EL (cell line): ENCODE measurements at regions not wholly inside any gene's neighbourhood (a gene's known extent, or its start where the extent isn't known, plus 50 kb on each side); places are given as distances from the start of the nearest gene placed in this dataset.
"Not testable (repeated sequence)": the region's sequence is repeated elsewhere in the genome, so short reads cannot be mapped to it uniquely, and the experiment has no call there.

Source experiments
- DNase-seq: peaks from one replicate; pipeline ENCODE4 v3.0.0-alpha.2; 2016

DNA sequence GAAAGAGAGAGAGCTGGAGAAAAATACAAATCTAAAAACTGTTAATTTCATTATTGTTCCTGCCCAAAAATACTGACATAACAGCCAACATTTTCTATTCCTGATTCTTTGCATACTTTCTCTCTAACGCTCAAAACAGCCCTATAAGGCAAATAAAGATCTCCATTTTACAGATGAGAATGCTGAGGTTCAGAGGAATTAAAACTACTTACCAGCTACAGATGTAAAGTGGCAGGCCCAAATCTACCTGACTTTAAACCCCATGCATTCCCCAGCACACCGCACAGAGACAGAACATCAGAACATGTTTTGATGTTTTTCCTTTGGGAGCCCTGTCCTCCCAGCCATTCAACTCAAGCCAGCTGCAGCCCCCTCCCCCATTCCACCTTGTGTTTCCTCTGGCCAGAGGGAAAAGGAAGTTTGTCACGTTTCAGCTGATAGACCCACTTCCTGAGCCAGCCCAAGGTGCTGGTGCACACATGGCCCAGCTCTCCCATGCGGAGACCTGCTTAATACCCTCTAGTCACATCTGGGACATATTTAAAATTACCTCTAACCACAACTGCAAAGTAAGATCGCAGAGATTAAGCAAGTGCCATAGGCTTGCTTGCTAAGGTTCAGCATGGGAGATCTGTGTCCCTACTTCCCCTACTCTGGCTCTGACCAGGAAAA lies 133.1 kb upstream of the NFIA start:
- DNase-seq: no peak

DNA sequence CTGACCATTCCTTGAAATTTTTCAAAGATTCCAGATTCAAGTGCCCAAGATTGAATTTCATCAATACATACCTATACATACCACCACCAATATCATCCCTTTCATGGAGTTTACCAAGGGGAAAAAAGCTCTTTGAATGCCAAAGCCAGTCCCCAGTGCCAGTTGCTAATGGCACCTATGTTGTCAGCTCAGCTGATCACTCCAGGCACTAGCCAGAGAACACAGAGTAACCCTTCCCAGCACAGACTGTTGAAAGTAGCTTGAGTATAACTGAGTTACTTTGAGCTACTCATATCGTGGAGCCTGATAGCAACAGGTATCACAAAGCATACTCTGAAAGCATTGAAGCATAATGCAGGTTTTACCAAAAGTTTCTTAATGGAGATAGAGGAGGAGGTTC lies 133.9 kb upstream of the NFIA start:
- no peak for DNase-seq

DNA sequence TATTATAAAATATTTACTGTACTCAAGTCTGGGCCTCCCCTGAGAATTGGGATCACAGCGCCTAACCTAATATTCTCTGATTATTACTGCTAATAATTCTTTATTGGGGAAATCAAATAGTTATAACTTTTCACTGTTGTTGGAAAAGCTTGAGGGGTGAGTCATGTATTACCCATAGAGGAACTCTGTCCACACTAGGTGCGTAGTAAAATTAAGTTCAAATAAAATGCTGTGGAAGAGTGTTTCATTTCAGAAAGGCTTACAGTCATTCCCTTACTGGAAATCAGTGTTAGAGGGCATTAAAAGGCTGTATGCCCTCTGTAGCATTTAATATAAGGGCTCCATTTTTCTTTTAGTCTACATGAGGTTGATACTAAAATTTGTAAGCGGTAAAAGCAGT lies 135.0 kb upstream of the NFIA start:
- DNase-seq: no peak

DNA sequence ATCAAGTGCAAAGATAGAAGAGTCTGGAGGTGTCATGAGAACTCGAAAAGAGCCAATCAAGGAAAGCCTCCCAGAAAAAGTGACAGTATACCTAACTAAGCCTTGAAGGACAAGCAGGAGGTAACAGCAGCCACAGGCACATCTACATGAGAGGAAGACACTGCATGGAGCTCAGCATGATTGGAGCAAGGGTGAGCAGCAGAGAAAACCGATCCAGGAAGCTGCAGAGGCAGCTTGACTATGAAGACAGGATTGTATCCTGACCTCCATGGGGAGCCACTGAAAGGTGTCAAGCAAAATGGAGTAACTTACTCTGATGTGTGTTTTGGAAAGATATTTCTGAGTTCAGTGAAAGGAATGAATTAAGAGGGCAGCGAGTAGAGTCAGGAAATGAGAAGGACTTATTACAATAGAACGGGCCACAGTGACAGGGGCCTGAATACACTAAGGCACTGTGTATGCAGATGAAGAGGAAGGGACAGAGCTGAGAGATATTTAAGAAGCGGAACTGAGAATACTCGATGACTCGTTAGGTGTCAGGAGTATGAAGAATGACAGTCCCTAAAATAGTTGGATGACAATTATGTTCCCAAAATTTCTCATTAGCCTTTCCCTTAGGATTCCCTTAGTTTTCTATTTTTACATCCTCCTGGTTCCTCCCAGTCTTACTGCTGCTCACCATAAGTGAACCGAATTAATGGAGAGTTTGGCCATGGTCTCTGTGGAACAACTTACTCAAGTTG lies 139.3 kb upstream of the NFIA start:
- no peak for DNase-seq

DNA sequence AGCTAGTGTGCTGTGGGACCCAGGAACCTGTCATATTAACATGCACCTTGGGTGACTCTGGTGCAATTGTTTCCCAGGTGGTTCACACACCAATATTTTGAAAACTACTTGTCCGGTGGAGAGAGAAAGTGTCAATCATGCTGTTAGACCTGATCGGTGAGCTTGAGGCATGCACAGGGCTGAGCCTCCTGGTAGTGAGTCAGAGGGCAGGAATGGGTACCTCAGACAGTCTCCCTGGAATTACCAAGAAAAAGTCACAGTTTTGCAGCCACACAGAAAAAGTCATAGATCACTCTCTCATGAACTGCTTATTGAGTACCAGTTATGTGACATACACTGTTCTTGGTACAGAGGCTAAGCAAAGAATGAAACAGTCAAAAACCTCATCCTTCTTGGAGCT lies 140.1 kb upstream of the NFIA start:
- DNase-seq: no peak

DNA sequence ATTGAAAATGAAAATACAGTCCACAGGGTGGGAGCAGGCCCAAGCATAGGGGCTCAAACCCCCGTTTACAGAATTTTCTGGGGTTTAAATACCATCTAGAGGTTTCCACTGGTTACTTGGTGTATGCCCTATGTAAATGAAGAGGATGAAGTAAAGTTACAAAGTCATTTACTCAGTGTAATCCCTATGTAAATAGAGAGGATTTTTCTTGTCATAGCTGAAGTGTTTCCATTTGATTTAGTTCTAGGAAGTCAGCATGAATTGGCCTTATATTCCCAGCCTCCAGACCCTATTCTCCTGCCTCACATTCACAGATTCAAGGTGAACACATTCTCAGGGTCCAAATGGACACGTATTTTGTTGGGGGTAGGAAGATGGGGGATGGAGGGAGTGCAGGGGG lies 141.7 kb upstream of the NFIA start:
- DNase-seq: not testable (repeated sequence)

DNA sequence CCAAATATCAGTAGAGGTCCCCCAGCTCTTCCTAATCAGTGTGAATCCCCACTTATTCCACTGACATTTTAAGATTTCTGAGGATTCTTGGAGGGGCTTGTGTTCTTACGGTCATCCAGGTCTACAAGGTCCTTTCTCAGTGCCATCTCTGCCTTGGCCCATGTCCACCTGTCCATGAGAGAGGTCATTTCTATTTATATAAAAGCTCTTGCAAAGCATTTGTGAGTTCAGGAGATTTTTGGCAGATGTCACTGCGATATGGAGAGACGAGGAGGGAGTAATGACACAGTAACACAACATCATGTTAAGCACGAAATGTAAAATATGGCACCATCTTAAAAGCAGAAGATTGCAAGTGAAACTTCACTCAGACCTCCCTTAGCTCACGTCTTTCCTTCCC lies 144.6 kb upstream of the NFIA start:
- no peak for DNase-seq

DNA sequence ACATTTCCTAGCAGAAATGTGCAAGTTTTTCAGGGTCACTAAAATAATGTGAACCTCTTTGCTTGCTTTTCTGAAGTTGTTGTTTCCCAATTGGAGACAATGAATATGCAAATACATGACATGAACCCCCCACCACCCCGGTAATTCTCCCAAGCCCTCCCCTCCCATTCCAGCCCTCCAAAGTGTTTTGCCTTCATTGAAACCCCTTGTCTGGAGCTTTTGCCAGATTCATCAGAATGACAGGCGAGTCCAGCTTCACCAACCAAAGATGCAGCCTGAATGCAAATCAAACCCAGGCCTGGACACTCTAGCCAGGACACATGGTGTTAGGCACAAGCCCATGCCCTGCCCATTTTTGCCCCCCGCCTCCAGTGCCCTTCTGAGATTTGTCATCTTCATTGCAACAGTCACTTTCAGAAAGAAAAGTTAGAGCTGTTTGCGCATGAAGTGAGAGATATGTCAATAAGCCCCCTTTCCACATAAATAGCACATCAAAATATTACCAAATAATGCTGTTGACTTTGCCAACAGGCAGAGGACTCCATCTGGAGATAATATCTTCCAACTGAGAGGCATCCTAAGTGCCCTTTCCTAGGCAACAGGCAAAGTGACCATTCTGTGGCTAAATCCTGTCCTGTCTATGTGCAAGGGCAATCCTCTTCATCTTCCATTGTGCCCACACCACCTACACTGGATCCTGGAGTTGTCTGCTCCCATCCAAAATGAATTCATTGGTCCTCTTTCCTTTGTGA lies 145.6 kb upstream of the NFIA start:
- DNase-seq: no peak

DNA sequence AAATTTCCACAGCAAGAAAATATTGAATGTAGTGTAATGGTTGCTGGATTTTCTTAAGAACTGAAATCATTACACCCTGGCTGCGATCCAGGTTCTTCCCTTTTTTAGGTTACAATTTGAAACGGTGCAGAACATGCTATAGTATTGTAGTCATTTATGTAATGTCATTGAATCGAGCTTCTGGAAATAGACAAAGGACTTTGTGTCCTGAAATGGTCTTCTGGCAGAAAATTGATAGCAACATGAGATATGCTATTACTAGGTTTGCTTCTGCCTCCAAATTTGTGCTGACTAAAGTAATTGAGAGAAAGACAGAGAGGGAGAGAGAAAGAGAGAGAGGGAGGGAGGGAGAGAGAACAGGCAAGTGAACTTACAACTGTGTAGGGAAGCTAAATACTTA lies 146.2 kb upstream of the NFIA start:
- DNase-seq: no peak

DNA sequence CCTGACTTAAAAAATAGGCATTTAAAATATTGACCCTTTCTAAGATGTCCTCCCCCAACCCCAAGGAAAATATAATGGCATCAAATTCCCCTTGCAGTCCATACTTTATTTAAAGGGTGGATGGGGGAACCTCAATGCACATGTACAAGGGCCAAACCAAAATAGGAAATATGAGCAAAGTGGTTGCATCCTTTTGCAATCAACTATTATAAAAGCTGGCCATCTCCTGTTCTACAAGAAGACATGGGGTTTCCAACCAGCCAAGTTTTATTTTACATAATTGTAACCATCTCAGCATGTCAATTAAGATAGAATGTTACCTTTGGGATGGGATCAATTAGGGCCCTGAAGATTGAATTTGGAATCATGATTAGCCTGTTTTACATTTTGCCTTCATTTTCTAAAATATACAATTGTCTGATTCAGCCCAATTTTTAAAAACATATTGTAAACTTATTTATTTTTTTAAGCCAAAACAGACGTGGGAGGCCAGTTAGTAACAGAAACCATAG lies 146.7 kb upstream of the NFIA start:
- DNase-seq: no peak

DNA sequence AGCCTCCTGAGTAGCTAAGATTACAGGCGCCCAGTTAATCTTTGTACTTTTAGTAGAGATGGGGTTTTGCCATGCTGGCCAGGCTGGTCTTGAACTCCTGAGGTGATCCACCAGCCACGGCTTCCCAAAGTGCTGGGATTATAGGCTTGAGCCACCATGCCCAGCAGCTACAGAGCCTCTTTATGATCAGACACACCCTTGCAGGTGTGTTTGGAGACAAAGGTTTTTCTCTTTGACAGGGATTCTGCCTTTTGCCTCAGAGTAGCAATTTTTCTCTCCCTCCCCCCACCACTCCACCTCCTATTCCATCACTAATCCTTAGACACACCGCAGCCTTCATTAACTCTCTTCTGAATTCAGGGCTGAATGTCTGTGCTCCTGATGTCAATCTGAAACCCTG lies 152.2 kb upstream of the NFIA start:
- DNase-seq: no peak

DNA sequence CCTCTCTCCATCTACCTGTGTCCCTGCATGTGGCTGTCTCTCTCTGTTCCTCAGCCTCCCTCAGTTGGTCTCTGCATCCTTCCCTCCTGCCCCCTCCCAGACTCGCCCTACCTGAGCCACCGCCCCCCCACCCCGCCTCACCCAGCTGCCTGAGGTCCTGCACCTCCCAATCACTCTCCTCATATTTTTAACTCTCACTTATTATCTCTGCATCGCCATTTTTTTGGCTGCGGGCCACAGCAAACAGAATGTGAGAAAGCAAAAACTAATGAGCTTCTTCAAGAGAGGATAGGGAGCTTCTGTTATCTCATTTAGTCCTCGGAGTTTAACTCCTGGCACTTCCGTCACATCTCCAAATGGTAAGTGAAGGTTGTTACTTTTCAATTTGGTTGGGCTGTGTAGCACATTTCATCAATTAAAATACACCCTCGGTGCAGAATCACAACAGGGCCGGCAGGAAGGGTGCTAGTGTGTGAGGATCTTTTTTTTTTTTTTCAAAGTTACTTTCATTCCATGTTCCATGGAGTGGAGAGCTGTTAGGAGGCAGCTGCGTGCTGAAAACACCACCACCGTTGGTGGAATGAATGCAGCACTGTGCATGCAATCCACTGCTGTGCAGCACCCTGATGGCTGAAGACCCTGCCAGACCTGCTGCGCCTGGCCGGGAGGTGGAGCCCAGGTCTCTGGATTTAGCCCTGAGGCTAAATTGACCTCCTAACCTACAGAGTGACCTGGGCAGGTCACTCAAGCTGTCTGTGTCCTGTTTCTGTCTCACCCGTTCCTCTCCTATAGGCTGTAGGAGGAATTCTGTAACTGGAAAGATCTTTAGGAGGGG lies 157.2 kb upstream of the NFIA start:
- no peak for DNase-seq

DNA sequence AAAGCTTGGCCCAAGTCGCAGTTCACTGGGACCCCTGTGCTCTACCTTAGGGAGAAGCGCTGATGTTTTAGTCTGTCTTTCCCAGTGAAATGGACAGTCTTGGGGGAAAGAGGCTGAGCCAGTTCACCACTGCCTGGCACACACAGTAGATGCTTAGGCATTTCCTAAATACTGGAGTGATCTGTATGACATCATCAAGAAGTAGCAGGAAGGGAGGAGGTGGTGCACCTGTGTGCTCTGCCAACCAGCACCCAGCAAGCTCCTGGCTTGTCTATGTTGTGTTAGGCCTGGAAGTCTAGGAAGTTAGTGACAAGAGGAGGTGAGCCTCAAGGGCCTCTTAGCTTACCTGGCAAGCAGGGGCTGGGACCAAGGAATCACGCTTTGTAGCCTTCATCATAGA lies 158.2 kb upstream of the NFIA start:
- DNase-seq: no peak

DNA sequence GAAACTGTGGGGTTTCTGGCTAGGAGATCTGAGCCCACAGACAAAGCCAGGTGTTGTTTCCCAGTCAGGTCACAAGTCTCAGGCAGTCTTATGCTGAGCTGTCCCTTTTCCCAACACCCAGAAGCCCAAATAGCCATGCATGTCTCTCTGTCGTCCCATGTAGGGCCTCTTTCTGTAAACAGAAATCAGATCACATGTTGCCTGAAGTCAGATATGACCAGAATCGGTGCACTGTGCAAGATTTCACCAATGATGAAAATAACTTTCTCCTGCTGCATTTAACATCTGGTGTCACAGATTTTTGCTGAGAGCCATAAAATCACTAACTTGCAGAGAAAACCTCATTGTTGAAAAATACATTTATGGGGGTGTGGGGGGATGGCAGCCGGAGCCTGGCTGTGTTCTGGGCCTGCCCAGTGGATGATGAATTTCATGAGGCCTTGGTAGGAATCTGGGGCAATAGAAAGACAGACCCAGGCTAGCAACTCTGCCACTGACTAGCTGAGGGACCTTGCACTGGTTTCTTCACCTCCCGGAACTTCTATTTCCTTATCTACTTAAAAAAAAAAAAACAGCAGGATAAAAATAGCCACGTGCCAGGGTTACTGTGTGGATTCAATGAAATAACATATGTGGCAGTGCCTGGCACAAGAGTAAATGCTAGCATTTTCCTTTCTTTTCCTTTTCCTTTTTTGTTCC lies 158.8 kb upstream of the NFIA start:
- DNase-seq: no peak

DNA sequence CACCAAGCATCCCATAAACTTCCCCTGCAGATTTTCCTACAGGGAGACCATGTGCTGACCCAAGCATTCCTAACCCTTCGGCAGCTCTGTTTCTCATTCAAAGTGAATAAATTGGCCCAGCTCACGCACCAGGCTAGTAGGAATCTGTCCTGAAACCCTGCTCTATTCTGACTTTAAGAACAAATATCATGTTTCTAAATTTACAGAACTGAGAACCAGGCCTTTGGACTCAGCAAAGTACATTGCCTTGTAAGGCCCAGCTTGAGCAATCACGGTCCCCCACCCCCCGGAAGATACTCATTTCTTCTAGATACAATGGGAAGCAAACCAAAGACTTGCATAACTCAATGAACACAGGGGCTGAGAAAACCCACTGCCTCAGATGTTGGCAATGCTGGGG lies 160.1 kb upstream of the NFIA start:
- DNase-seq: no peak

DNA sequence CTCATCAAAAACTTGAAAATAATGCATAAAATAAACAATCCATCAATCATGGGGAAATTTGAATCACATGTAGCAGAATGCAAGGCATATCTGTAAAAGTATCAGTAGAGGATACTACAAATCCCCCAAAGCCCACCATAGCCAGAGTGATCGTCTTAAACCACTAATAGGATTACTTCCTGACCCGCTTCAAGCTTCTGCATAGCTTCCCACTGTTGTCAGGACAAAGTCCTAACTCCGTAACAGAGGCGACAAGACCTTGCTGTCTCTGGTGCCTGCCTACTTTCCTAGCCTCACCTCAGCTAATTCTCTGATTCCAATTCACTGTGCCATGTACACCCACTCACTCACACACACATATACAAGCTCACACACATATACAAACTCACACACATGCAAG lies 161.2 kb upstream of the NFIA start:
- DNase-seq: no peak

DNA sequence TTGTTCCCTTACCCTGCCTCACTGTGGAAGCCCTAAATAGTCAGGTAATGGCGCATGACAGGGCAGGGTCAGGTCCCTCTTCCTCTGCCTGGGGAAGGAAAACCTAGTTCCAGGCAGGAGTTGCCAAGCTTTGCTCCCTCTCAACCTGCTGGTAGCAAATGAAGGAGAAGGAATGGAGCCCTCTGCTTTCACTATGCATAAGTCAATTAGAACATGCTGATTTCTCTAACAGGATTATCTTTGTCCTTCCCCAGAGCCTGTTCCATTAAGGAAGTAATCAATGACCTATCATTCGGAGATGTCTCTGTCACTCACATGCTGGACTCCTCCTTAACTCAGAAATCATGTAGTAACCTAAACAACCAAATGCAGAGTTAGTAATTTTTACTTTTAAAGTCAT lies 161.8 kb upstream of the NFIA start:
- DNase-seq: no peak

DNA sequence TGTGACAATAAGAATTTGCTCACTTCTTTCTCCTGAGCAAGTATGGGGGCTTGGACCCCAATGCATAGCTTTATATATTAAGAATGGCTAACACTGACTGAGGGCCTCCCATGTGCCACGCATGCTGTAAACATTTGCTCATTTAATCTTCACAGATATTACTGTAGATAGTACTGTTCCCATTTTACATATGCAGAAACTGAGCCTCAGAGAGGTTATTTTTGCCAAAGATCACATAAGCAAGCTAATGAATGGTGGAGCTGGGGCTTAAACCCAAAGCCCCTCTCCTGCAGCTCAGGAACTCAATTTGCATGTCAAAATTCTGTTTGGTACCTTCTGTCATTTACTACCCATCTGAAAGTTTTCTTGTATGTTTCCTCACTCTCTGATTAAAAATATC lies 163.5 kb upstream of the NFIA start:
- no peak for DNase-seq

DNA sequence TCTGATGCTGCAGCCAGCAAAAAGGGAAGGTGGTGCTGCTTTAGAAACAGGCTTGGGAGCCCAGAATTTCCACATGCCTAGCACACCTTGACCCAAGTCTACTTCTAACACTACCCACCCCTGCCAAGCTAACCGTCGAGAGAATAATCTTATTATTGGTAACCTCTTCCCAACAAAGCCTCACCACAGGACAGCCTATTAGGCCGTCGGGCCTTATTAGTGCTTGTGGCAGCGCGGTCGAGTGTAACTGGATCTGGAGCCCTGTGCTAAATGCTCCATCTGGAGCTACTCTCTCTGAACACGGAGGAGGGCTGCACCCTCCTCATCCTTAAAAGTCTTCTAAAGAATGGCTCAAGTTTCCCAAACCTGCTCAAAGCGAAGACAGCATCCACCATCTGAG lies 165.5 kb upstream of the NFIA start:
- no peak for DNase-seq

DNA sequence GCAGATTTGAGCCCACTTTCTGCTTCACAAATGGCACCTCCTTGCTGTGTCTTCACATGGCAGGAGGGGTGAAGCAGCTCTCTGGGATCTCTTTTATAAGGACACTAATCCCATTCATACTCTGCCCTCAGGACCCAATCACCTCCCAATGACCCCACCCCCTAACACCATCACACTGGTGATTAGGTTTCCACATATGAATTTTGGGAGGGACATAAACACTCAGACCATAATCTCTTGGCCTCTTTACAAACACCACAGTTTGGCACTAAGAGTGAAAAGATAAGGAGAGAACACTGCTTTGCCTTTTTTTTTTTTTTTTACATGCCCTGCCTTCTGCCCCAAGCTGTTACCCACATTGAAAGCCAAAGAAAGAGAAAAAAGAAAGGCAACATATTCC lies 166.2 kb upstream of the NFIA start:
- no peak for DNase-seq

DNA sequence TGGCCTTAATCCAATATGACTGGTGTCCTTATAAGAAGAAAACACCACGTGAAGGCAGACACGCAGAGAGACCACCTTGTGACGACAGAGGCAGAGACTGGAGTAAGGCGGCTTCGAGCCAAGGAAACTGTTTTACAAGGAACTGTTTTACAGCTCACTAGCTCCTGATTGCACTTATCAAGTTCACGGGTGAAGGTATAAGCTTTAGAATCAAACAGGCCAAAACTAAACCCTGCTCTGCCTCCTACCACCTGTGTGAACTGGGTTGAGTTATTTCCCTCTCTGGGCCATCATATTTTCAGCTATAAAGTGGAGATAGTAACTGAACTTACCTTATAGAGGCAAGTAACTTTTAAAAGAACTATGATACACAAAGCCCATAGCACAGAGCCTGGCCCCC lies 166.9 kb upstream of the NFIA start:
- DNase-seq: no peak

DNA sequence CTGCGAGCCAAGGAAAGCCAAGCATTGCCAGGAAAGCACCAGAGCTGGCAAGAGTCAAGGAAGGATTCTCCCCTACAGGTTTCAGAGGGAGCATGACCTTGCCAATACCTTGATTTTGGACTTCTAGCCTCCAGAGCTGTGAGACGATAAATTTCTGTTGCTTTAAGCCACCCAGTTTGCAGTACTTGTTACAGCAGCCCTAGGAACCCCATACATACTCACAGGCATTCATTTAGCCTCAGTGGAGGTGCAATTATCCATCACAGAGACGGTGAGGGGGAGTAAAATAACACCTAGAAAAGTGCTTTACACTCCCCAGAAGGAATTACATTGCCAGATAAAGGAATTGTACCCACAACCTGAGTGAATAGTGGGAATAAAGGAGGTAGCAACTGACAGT lies 167.4 kb upstream of the NFIA start:
- DNase-seq: no peak

DNA sequence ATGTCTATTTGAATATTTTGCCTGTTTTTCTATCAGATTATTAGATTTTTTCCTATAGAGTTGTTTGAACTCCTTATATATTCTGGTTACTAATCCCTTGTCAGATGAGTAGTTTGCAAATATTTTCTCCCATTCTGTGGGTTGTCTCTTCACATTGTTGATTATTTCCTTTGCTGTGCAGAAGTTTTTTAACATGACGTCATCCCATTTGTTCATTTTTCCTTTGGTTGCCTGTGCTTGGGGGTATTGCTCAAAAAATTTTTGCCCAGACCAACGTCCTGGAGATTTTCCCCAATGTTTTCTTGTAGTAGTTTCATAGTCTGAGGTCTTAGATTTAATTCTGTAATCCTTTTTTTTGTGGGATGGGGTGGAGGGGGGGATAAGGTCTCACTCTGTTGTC lies 168.7 kb upstream of the NFIA start:
- DNase-seq: peak; percentile 50
